SK-N-SH (cell line): ENCODE measurements at regions not wholly inside any gene's neighbourhood (a gene's known extent, or its start where the extent isn't known, plus 50 kb on each side); places are given as distances from the start of the nearest gene placed in this dataset.

Experiments
- CTCF ChIA-PET: fragments of 300-600, 350-600 bp; formaldehyde crosslinking; extraction: SDS; loops from one replicate; lab custom pipeline; 2021; lab: Yijun Ruan, JAX
- POLR2A ChIA-PET: fragments of 350-600 bp; sonication (Branson Sonifier 250); formaldehyde crosslinking; extraction: SDS; loops from one replicate; lab custom pipeline; 2020; ENCODE audit warnings: antibody characterized with exemption, inconsistent platforms; lab: Yijun Ruan, JAX
- DNase-seq: peaks from one replicate; pipeline ENCODE4 v3.0.0; 2012
- H2AFZ ChIP-seq: fragments of 200-600 bp; sonication (generic); 2 replicates; pipeline ENCODE4 v1.8.1; 2016; ENCODE audit warnings: antibody characterized with exemption, mild to moderate bottlenecking, low read depth
- H3F3A ChIP-seq: fragments of 200-600 bp; sonication (generic); replicated peaks from 2 replicates; pipeline ENCODE3; 2016; ENCODE audit warnings: antibody characterized with exemption, mild to moderate bottlenecking; ENCODE audit not compliant: insufficient read depth
- H3K27ac ChIP-seq, 2 experiments: fragments of 200-500 bp in 1 of 2; fragments of 200-600 bp in 1 of 2; sonication (Bioruptor generic) in 1 of 2; sonication (generic), shearing (Covaris generic) in 1 of 2; 2 replicates each; pipeline versions ENCODE4 v1.5.1 to v1.6.1; 2014 to 2016; ENCODE audit warnings: low read depth in 2 of 2, inconsistent platforms in 1 of 2, low read length in 1 of 2, mild to moderate bottlenecking in 1 of 2, mixed read lengths in 1 of 2
- H3K27me3 ChIP-seq: fragments of 200-600 bp; sonication (generic), shearing (Covaris generic); 2 replicates; pipeline ENCODE4 v1.6.1; 2016; ENCODE audit warnings: mixed run types; ENCODE audit not compliant: insufficient read depth
- H3K36me3 ChIP-seq, 2 experiments: fragments of 200-500 bp in 1 of 2; fragments of 200-600 bp in 1 of 2; sonication (Bioruptor generic) in 1 of 2; sonication (generic) in 1 of 2; replicated peaks in 1 of 2; 2 replicates each; pipeline versions ENCODE3 to v1.5.1; 2014 to 2016; ENCODE audit warnings: low read length in 1 of 2, mild to moderate bottlenecking in 1 of 2; ENCODE audit not compliant: insufficient read depth in 2 of 2, control insufficient read depth in 1 of 2
- H3K4me1 ChIP-seq, 2 experiments: fragments of 200-500 bp in 1 of 2; fragments of 200-600 bp in 1 of 2; sonication (Bioruptor generic) in 1 of 2; sonication (generic), shearing (Covaris generic) in 1 of 2; 2 replicates each; pipeline versions ENCODE4 v1.5.1 to v1.6.1; 2014 to 2016; ENCODE audit warnings: low read depth in 1 of 2, low read length in 1 of 2, mixed run types in 1 of 2; ENCODE audit not compliant: insufficient read depth in 2 of 2, control insufficient read depth in 1 of 2
- H3K4me2 ChIP-seq: fragments of 200-600 bp; sonication (generic), shearing (Covaris generic); 2 replicates; pipeline ENCODE4 v1.6.1; 2017; ENCODE audit warnings: mixed run types
- H3K4me3 ChIP-seq, 2 experiments: fragments of 200-500 bp in 1 of 2; fragments of 200-600 bp in 1 of 2; sonication (Bioruptor generic) in 1 of 2; sonication (generic), shearing (Covaris generic) in 1 of 2; 2 replicates each; pipeline versions ENCODE4 v1.5.1 to v1.8.1; 2014 to 2016; ENCODE audit warnings: low read depth in 2 of 2, inconsistent platforms in 1 of 2, low read length in 1 of 2, mild to moderate bottlenecking in 1 of 2, mixed read lengths in 1 of 2, moderate library complexity in 1 of 2
- H3K79me2 ChIP-seq: fragments of 200-600 bp; sonication (generic); 2 replicates; pipeline ENCODE4 v1.8.1; 2017; ENCODE audit warnings: mild to moderate bottlenecking; ENCODE audit not compliant: insufficient read depth
- H3K9ac ChIP-seq: fragments of 200-600 bp; sonication (generic); 2 replicates; pipeline ENCODE4 v1.6.1; 2017; ENCODE audit warnings: mixed run types
- H3K9me2 ChIP-seq: fragments of 200-600 bp; sonication (generic); 2 replicates; pipeline ENCODE4 v1.6.1; 2017; ENCODE audit warnings: mixed run types
- H3K9me3 ChIP-seq: fragments of 200-600 bp; sonication (generic); 2 replicates; pipeline ENCODE4 v1.6.1; 2017; ENCODE audit warnings: mixed run types, mild to moderate bottlenecking, moderate library complexity
- H4K20me1 ChIP-seq: fragments of 200-600 bp; sonication (generic); 2 replicates; pipeline ENCODE4 v1.6.1; 2017; ENCODE audit warnings: mild to moderate bottlenecking, mixed run types; ENCODE audit not compliant: insufficient read depth
- FOXJ3 ChIP-seq: sonication (generic); formaldehyde crosslinking; IDR thresholded peaks from 2 replicates; pipeline ENCODE4 v1.5.1; 2020; ENCODE audit warnings: mild to moderate bottlenecking, missing genetic modification reagents
- FOXM1 ChIP-seq: IDR thresholded peaks from 2 replicates; pipeline ENCODE4 v1.4.0; 2012; ENCODE audit warnings: low read depth, mild to moderate bottlenecking
- NRF1 ChIP-seq: IDR thresholded peaks from 2 replicates; pipeline ENCODE4 v1.6.1; 2012; ENCODE audit warnings: low read depth, mild to moderate bottlenecking, low read length
- SIN3A ChIP-seq: IDR thresholded peaks from 2 replicates; pipeline ENCODE4 v1.6.1; 2012; ENCODE audit warnings: low read depth, mild to moderate bottlenecking, low read length, moderate library complexity, borderline replicate concordance
- TEAD4 ChIP-seq: IDR thresholded peaks from 2 replicates; pipeline ENCODE4 v1.4.0; 2012; ENCODE audit warnings: mild to moderate bottlenecking, borderline replicate concordance; ENCODE audit not compliant: insufficient read depth
- YY1 ChIP-seq: IDR thresholded peaks from 2 replicates; pipeline ENCODE4 v1.4.0; 2012; ENCODE audit warnings: low read depth, mild to moderate bottlenecking
- WGBS: methylation state at CpG from one replicate; pipeline ENCODE4 v1.1.6; 2017; ENCODE audit warnings: low lambda C conversion rate; 5-methylcytosine and 5-hydroxymethylcytosine counted together
- TF ChIP-seq, protein P1 (sequence below): fragments of 200-600 bp; sonication (generic); IDR thresholded peaks from 2 replicates; pipeline ENCODE4 v1.6.1; 2017; ENCODE audit warnings: antibody characterized with exemption, mild to moderate bottlenecking, moderate library complexity
- TF ChIP-seq, protein P2 (sequence below): IDR thresholded peaks from 2 replicates; pipeline ENCODE4 v1.4.0; 2012; ENCODE audit warnings: low read depth, borderline replicate concordance

DNA sequence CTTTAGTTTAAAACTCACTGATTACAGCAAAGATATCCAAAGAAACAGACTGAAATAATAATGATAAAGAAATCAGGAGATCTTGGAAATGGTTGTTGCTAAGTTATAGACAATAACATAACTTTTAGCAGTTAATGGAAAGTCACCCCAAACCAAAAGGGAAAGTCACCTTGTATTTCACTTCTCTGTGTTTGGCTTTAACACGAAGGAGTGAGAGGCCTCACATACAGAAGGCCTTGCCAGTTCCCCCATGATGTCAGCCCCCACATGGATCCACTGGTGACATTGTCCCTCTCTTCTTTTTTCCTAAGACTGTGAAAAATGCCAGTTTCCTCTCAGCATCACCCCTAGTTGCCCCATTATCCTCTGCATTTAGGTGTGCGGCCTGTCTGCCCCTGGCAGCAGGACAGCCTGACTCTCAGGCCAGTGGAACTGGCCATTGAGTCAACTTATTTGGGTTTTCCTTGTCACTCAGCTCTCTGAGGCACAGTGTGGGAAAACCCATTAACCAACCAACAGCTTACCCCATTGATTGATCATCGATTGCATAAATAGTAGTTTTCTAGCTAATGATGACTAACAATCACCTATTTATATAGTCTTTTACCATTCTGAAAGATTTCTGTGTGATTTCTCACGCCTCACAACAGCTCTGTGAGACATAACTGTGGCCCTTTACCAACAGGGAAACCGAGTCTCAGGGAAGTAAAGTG lies 308.1 kb downstream of the PTTG2 start:
- 43% methylated on average over 5 of the region's 5 CpGs for WGBS
- H3K9me2 ChIP-seq: no peaks in the 10 kb centered on the region
- H3K4me2 ChIP-seq: no peak overlapping the region
- H3F3A ChIP-seq: no peaks in the 10 kb centered on the region
- no peaks in the 10 kb centered on the region for H3K27me3 ChIP-seq
- no peaks in the 10 kb centered on the region for H3K79me2 ChIP-seq
- no peak for DNase-seq
- no peak overlapping the region for H3K27ac ChIP-seq
- TF ChIP-seq FOXM1: no peak
- no peak for TF ChIP-seq TEAD4
- TF ChIP-seq, protein P1, sequence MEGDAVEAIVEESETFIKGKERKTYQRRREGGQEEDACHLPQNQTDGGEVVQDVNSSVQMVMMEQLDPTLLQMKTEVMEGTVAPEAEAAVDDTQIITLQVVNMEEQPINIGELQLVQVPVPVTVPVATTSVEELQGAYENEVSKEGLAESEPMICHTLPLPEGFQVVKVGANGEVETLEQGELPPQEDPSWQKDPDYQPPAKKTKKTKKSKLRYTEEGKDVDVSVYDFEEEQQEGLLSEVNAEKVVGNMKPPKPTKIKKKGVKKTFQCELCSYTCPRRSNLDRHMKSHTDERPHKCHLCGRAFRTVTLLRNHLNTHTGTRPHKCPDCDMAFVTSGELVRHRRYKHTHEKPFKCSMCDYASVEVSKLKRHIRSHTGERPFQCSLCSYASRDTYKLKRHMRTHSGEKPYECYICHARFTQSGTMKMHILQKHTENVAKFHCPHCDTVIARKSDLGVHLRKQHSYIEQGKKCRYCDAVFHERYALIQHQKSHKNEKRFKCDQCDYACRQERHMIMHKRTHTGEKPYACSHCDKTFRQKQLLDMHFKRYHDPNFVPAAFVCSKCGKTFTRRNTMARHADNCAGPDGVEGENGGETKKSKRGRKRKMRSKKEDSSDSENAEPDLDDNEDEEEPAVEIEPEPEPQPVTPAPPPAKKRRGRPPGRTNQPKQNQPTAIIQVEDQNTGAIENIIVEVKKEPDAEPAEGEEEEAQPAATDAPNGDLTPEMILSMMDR: no peak
- no peak overlapping the region for H3K9ac ChIP-seq
- H4K20me1 ChIP-seq: no peaks in the 10 kb centered on the region
- POLR2A ChIA-PET: no interaction called here
- no peak overlapping the region for H3K4me3 ChIP-seq
- H2AFZ ChIP-seq: no peak overlapping the region
- CTCF ChIA-PET: no interaction called here
- no peaks in the 10 kb centered on the region; a peak in 1 of 4 replicates for H3K4me1 ChIP-seq
- no peaks in the 10 kb centered on the region for H3K9me3 ChIP-seq
- no peaks in the 10 kb centered on the region for H3K36me3 ChIP-seq

DNA sequence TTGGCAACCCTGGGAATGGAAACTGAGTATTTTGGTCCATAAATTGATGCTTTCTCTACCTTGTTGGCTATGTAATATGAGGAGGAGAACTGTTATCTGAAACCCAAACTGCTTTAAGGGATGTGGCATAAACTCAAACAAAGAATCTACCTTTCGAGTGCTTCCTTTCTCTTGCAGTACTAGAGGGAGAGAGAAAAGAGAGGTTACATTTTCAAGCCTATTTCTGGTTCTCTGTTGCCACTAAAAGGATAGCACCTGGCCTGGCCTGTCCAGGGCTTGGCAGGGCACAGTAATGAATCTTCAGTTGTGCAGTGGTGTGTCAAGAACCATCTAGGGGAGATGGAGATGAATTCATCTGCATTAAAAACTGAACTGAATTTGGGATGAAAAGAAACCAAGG lies 308.6 kb downstream of the PTTG2 start:
- DNase-seq: no peak
- Histone ChIP-seq H3K79me2 (no peaks in the 10 kb centered on the region), H3K4me2 (no peak overlapping the region), H2AFZ (no peak overlapping the region), H3K36me3 (no peaks in the 10 kb centered on the region), H3K27ac (no peak overlapping the region), H3K4me1 (no peaks in the 10 kb centered on the region; a peak in 1 of 4 replicates), H3K4me3 (no peak overlapping the region), H3K9ac (no peak overlapping the region), H3K9me2 (no peaks in the 10 kb centered on the region)
- POLR2A ChIA-PET: no interaction called here
- WGBS: 68% methylated on average over 1 of the region's 1 CpG
- TF ChIP-seq, protein P2, sequence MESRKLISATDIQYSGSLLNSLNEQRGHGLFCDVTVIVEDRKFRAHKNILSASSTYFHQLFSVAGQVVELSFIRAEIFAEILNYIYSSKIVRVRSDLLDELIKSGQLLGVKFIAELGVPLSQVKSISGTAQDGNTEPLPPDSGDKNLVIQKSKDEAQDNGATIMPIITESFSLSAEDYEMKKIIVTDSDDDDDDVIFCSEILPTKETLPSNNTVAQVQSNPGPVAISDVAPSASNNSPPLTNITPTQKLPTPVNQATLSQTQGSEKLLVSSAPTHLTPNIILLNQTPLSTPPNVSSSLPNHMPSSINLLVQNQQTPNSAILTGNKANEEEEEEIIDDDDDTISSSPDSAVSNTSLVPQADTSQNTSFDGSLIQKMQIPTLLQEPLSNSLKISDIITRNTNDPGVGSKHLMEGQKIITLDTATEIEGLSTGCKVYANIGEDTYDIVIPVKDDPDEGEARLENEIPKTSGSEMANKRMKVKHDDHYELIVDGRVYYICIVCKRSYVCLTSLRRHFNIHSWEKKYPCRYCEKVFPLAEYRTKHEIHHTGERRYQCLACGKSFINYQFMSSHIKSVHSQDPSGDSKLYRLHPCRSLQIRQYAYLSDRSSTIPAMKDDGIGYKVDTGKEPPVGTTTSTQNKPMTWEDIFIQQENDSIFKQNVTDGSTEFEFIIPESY: no peak
- TF ChIP-seq SIN3A: no peak
- TF ChIP-seq, all 33 proteins: peak for 0
- no peaks in the 10 kb centered on the region for H4K20me1 ChIP-seq
- H3K9me3 ChIP-seq: no peaks in the 10 kb centered on the region
- H3K27me3 ChIP-seq: no peaks in the 10 kb centered on the region
- no peaks in the 10 kb centered on the region for H3F3A ChIP-seq
- CTCF ChIA-PET: no interaction called here

DNA sequence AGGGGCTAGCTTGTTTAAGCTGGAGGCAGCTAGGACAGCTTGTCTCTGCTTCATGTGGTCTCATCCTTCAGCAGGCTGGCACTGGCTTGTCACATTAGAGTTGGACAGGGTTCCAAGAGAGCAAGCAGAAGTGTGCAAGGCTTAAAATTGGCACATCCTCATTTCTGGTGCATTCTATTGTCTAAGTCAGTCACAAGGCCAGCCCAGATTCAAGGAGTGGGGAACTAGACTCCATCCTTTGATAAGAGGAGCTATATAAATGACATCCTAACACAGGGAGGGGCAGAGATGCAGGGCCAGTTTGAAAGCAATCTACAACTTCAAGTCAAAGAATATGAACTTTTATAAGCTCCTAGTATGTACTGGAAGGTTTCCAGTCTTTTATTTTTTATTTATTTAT lies 313.2 kb downstream of the PTTG2 start:
- Histone ChIP-seq H3K9me3 (no peaks in the 10 kb centered on the region), H3K9ac (no peak overlapping the region), H2AFZ (no peak overlapping the region), H3K4me3 (no peak overlapping the region), H3K4me2 (no peak overlapping the region), H3K27me3 (no peaks in the 10 kb centered on the region), H3K36me3 (no peaks in the 10 kb centered on the region), H4K20me1 (no peaks in the 10 kb centered on the region), H3K79me2 (no peaks in the 10 kb centered on the region), H3K4me1 (peaks cover 0 to 8% of the 10 kb centered on the region in 2 experiments; a peak in 1 of 4 replicates), H3F3A (no peaks in the 10 kb centered on the region), H3K27ac (no peak overlapping the region), H3K9me2 (no peaks in the 10 kb centered on the region)
- ChIA-PET CTCF (interaction anchor here (1.6 to 1.7 kb wide), 2 partner anchors 94 to 458 kb away, joined by 3 to 4 read pairs; no protein-coding TSS in a partner anchor), POLR2A (no interaction called here)
- DNase-seq: no peak
- TF ChIP-seq NRF1: no peak
- TF ChIP-seq, protein P2: no peak
- no peak for TF ChIP-seq TEAD4
- no peak for TF ChIP-seq FOXJ3 (CRISPR knock-in tag)
- TF ChIP-seq YY1: no peak
